ENCODE measurements at regions not wholly inside any gene's neighbourhood (a gene's known extent, or its start where the extent isn't known, plus 50 kb on each side); places are given as distances from the start of the nearest gene placed in this dataset.
A peak's percentile ranks its signal among the peaks of the same experiment; 100 is the strongest.

DNA sequence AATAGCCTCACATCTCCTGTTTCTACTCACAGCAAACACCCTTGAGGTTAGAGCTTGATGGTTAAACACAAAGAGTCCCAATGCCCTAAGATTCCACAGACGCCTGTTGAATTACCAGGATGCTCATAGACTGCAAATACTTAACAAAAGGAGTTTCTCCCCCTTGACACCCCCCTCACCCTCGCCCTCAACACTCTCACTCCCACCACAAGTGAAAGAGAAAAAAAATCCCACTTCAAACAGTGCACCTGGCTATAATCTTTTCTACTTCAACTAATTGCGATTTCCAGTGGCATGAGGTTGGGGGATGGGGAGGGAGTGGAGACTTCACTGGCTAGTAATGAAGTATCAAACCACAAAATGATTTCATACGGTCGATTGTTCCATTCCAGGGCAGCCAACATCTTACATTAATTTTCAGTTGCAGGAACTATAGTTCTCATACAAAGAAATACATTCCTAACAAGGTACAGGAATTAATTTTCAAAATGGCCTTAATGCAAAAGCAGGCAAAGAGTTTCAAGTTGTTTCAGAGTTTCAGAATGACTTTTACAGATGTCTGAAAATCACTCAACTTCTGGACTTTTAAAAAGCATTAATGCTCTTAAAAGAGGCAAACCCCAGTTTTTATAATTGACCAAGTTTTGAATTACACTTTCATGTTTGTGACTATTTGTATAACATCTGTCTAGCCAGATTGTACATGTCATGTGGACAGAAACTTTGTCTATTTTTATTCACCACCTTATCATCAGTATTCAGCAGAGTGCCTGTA is 390.7 kb downstream of the C12orf75 start:
- no peaks in the 10 kb centered on the region for H3K4me1 Mint-ChIP-seq
- no peak overlapping the region for H3K4me3 Mint-ChIP-seq
- peaks cover 0 to 6% (median 0%) of the 10 kb centered on the region in 3 donors for H3K9me3 Mint-ChIP-seq
- H3K36me3 Mint-ChIP-seq = no peaks in the 10 kb centered on the region
- H3K27me3 Mint-ChIP-seq = peaks cover 13% of the 10 kb centered on the region
- no peak overlapping the region for H3K27ac Mint-ChIP-seq

GRCh38 chr12:105721891-105722290 is 391.4 kb downstream of the C12orf75 start:
- H3K27me3 Mint-ChIP-seq = peaks cover 11% of the 10 kb centered on the region
- H3K4me1 Mint-ChIP-seq = no peaks in the 10 kb centered on the region
- no peaks in the 10 kb centered on the region for H3K36me3 Mint-ChIP-seq
- H3K4me3 Mint-ChIP-seq = no peak overlapping the region
- no peak overlapping the region for H3K27ac Mint-ChIP-seq
- H3K9me3 Mint-ChIP-seq = peaks cover 0 to 6% (median 0%) of the 10 kb centered on the region in 3 donors

GRCh38 chr12:105723066-105723465 is 392.6 kb downstream of the C12orf75 start:
- Mint-ChIP-seq H3K4me1 (no peaks in the 10 kb centered on the region), H3K9me3 (peaks cover 0 to 6% (median 0%) of the 10 kb centered on the region in 3 donors), H3K27ac (no peak overlapping the region), H3K27me3 (peaks cover 8% of the 10 kb centered on the region), H3K36me3 (no peaks in the 10 kb centered on the region), H3K4me3 (no peak overlapping the region)

- Mint-ChIP-seq H3K4me3 (no peak overlapping the region), H3K36me3 (no peaks in the 10 kb centered on the region), H3K27me3 (peaks cover 7% of the 10 kb centered on the region), H3K9me3 (peaks cover 0 to 3% (median 0%) of the 10 kb centered on the region in 3 donors), H3K4me1 (no peaks in the 10 kb centered on the region), H3K27ac (no peak overlapping the region)
Observed at GRCh38 chr12:105723494-105723893, 393.0 kb downstream of the C12orf75 start.

DNA sequence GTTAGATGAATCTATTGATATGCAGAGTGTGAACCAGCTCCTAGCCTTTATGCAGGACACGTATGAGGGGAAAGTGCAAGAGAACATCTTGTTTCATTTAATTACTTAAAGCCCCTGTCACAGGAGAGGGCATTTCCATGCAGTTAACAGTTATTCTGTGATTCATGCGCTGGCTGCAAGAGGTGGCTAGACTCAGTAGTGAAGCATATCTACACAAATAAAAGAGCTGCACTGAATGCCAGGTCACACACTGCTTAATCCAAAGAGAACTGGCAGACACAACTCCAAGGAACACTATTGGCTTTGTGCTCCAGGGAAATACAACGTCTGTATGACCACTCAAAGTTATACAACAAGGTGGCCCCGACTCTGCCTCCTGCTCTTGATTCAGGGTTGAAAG is 394.1 kb downstream of the C12orf75 start:
- no peak overlapping the region for H3K4me3 Mint-ChIP-seq
- H3K27me3 Mint-ChIP-seq = peaks cover 7% of the 10 kb centered on the region
- H3K4me1 Mint-ChIP-seq = no peaks in the 10 kb centered on the region
- no peaks in the 10 kb centered on the region for H3K9me3 Mint-ChIP-seq
- H3K27ac Mint-ChIP-seq = no peak overlapping the region
- H3K36me3 Mint-ChIP-seq = no peaks in the 10 kb centered on the region

GRCh38 chr12:105725054-105725453 is 394.6 kb downstream of the C12orf75 start:
- Mint-ChIP-seq H3K27me3 (peaks cover 7% of the 10 kb centered on the region), H3K9me3 (no peaks in the 10 kb centered on the region), H3K4me3 (no peak overlapping the region), H3K36me3 (no peaks in the 10 kb centered on the region), H3K27ac (no peak overlapping the region), H3K4me1 (no peaks in the 10 kb centered on the region)

DNA sequence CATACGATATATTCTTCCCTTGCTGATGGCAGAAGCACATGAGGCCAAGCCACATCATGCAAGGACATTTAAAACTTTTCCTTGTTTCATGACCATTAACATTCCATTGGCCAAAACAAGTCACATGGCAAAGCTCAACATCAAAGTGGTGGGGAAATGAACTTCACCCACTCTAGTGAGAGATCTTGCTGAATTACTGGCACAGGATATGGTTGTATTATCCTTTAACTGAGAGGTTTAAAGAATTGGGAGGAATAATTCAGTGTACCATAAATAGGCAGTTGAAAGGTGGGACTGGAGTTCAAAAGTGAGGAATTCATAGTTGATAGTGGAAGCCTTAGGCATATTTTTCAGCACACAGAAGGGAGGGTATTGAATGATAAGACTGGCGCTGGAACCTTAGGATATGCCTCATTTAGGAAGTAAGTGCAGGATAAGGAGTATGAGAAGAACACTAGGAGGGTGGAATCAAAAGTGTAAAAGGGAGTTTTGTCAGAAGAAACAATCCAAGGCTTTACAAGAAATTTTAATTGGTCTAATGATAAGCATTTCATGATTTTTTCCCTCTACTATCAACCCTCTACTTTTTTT is 398.8 kb downstream of the C12orf75 start:
- Mint-ChIP-seq H3K27me3 (peaks cover 2% of the 10 kb centered on the region), H3K4me1 (no peaks in the 10 kb centered on the region), H3K9me3 (peaks cover 0 to 5% (median 0%) of the 10 kb centered on the region in 3 donors), H3K4me3 (no peak overlapping the region), H3K27ac (no peak overlapping the region), H3K36me3 (no peaks in the 10 kb centered on the region)

DNA sequence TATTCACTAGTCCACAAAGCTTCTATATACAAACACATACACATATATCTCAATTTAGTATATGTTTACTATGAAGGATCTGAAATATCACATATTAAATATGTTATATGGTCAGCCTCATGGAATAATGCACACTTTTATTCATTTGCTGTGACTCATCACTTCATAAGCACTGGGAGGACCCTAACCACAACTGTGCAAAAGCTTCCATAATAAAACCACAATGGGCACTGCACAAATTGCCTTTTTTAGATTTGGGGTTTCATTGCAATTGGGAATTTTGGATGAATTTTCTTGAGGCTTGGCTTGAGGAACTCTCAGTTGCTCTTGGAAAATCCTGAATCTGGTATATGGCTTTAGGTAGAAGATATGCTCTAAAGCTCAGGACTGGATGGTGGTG is 399.4 kb downstream of the C12orf75 start:
- H3K4me1 Mint-ChIP-seq = no peaks in the 10 kb centered on the region

DNA sequence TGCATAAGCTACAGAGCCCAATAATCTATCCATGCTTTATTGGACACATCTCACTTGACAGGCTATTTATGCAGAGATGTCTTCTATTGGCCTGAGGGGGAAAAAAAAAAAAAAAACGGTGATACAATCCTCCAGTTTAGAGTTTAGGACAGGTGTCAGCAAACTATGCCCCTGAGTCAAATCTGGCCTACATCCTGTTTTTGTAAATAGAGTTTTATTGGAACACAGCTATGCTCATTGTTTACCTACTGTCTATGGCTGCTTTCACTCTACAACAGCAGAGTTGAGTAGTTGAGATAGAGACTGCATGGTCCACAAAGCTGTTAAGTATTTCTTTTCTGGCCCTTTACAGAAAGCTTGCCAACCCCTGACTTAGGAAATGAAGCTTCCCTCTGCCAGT is 403.1 kb downstream of the C12orf75 start:
- Mint-ChIP-seq H3K27ac (no peak overlapping the region), H3K4me1 (peaks cover 5 to 6% (median 6%) of the 10 kb centered on the region in 3 donors), H3K4me3 (no peak overlapping the region), H3K27me3 (no peaks in the 10 kb centered on the region), H3K36me3 (no peaks in the 10 kb centered on the region), H3K9me3 (peaks cover 0 to 5% (median 0%) of the 10 kb centered on the region in 3 donors)

More for the DNA sequence above, 399.4 kb downstream of the C12orf75 start:
- peaks cover under 1% of the 10 kb centered on the region for H3K27me3 Mint-ChIP-seq
- H3K9me3 Mint-ChIP-seq = peaks cover 0 to 5% (median 0%) of the 10 kb centered on the region in 3 donors
- no peak overlapping the region for H3K27ac Mint-ChIP-seq
- H3K36me3 Mint-ChIP-seq = no peaks in the 10 kb centered on the region
- no peak overlapping the region for H3K4me3 Mint-ChIP-seq

GRCh38 chr12:105736498-105736897 is 402.3 kb downstream of the NUAK1 start:
- Mint-ChIP-seq H3K36me3 (no peaks in the 10 kb centered on the region), H3K4me1 (peaks cover 5 to 6% (median 6%) of the 10 kb centered on the region in 3 donors), H3K4me3 (no peak overlapping the region), H3K27me3 (no peaks in the 10 kb centered on the region), H3K27ac (no peak overlapping the region), H3K9me3 (no peaks in the 10 kb centered on the region)

- Mint-ChIP-seq H3K36me3 (no peaks in the 10 kb centered on the region), H3K4me1 (peaks cover 5 to 6% (median 6%) of the 10 kb centered on the region in 3 donors), H3K27ac (peak overlapping the region in 2 of 3 donors; percentile 21 to 36), H3K9me3 (no peaks in the 10 kb centered on the region), H3K27me3 (no peaks in the 10 kb centered on the region), H3K4me3 (peak overlapping the region in 2 of 4 donors; percentile 15 to 47)
Observed at GRCh38 chr12:105738051-105738450, 400.7 kb downstream of the NUAK1 start.

DNA sequence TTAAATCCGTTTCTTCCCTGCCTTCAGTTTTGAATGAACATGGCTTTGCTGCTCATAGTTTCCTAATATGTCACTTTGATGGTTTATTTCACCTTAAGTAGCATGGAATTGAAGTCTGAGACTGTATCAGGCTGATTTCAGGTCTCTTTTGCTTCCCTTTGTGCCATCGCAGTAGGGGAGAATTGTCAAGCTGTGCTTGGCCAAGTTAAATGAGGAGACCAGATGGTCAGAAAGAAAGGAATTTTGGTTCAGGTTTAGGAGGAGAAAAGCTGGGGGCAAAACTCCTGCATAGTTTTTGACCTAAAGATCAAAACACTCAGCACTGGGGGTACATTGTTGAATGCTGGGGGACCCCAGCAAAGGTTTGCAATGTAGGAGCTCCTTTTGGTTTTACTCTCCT is 398.4 kb downstream of the NUAK1 start:
- Mint-ChIP-seq H3K36me3 (no peaks in the 10 kb centered on the region), H3K27ac (no peak overlapping the region), H3K4me1 (peaks cover 5 to 6% (median 6%) of the 10 kb centered on the region in 3 donors), H3K9me3 (no peaks in the 10 kb centered on the region), H3K4me3 (no peak overlapping the region), H3K27me3 (peaks cover 4% of the 10 kb centered on the region)

DNA sequence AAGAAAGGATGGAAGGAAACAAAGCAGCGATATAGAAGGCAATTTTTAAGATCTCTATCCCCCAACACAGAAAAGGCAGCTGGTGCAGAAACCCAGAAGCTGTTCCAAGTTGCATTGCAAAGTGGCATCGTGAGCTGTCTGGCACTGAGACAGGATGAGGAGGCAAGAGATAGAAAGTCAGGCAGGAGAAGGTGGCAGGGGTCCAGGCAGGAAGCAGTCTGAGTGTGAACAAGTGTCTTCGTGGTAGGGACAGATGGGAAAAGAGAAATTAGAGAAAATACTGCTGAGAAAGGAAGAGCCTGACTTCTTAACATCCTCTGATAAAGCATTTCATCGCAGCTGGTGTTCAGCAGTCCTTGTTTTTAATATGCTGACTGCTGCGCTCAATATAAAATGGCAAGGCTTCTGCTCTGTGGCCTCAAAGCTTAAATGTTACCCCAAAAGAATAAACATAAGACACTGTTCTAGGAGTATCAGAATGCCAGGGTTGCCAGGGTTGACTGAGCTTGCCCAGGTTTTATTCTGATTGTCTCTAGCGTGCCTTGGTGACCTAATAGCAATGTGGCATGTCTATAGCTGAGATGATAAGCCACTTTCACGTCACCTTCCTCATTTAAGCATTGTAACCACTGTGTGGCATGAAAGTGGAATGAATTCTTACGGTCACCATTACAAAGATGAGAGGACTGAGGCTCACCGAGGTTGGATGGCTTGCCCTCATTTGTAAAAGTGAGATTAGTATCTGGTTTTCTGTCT is 397.6 kb downstream of the NUAK1 start:
- Mint-ChIP-seq H3K4me3 (no peak overlapping the region), H3K9me3 (no peaks in the 10 kb centered on the region), H3K36me3 (no peaks in the 10 kb centered on the region), H3K27me3 (peaks cover 4% of the 10 kb centered on the region), H3K4me1 (peaks cover 5 to 6% (median 6%) of the 10 kb centered on the region in 3 donors), H3K27ac (no peak overlapping the region)

GRCh38 chr12:105741786-105742566 is 396.8 kb downstream of the NUAK1 start:
- no peak overlapping the region for H3K27ac Mint-ChIP-seq
- peaks cover 4% of the 10 kb centered on the region for H3K27me3 Mint-ChIP-seq
- no peak overlapping the region for H3K4me3 Mint-ChIP-seq
- H3K36me3 Mint-ChIP-seq = no peaks in the 10 kb centered on the region
- peaks cover 5 to 6% (median 6%) of the 10 kb centered on the region in 3 donors for H3K4me1 Mint-ChIP-seq
- no peaks in the 10 kb centered on the region for H3K9me3 Mint-ChIP-seq

DNA sequence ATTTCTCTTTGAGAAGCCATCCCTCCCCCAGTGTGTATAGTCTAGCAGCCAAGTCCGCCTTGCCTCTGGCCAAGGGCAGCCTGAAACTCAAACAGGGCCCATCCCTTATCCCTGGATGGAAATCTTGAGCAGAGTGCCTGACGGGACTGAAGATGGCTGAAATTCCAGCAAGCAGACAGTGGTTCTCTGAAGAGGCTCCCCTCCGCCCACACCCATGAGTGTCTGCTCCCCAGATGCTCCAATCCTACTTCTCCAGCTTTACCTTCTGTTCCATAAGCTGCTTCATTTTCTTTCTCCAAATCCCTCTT is 396.2 kb downstream of the NUAK1 start:
- H3K36me3 Mint-ChIP-seq = no peaks in the 10 kb centered on the region
- H3K27ac Mint-ChIP-seq = no peak overlapping the region
- peaks cover 4% of the 10 kb centered on the region for H3K27me3 Mint-ChIP-seq
- no peak overlapping the region for H3K4me3 Mint-ChIP-seq
- H3K4me1 Mint-ChIP-seq = peaks cover 4 to 6% (median 5%) of the 10 kb centered on the region in 3 donors
- H3K9me3 Mint-ChIP-seq = no peaks in the 10 kb centered on the region

All from IgD-negative memory B cell (primary cell).